GM12872 (cell line): ENCODE measurements at regions not wholly inside any gene's neighbourhood (a gene's known extent, or its start where the extent isn't known, plus 50 kb on each side); places are given as distances from the start of the nearest gene placed in this dataset.

Experiments
- CTCF ChIP-seq: IDR thresholded peaks from 3 replicates; pipeline ENCODE4 v1.5.1; 2011; ENCODE audit warnings: low read depth, mild to moderate bottlenecking, low read length, moderate library complexity; ENCODE audit not compliant: insufficient read depth

GRCh38 chr3:28118087-28118486 is 123.3 kb upstream of the CMC1 start:
- no peak for TF ChIP-seq CTCF

- TF ChIP-seq CTCF: no peak
These were observed 119.2 kb upstream of the CMC1 start for GRCh38 chr3:28122227-28122626.

DNA sequence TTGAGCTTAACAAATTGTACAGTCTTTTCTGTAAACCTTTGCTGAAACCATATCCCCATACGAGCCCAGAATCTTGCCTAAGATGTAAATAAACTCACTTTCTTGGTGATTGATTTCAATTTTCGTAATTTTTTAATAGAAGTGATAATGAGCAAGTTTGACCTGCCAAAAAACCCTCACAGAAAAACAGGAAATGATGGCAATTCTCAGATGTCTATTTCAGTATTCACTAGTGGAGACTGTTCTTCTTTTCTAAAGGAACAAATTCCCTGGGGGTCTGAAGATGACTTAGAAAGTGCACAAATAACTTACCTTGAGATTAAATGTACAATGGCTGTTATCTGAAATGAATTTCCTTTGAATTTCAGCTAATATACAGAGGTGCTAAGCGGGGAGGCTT is 116.5 kb upstream of the CMC1 start:
- TF ChIP-seq CTCF: no peak

DNA sequence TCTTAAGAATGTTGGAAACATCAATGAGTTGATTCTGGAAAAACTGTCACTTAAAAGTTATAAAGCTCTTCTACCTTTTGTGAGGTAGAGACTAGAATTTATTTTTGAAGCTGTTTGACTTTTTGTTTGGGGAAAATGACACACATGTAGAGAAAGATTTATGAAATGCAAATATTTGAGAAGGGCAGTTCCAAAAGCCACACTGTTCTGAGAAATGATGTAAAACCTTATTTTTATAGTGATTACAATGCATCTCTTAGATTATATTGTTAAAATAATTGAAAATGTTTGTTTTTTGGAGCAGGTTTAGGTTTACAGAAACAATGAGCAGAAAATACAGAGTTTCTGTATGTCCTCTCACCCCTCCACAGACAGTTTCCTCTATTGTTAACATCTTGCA is 116.1 kb upstream of the CMC1 start:
- no peak for TF ChIP-seq CTCF

GRCh38 chr3:28130836-28131235 is 110.6 kb upstream of the CMC1 start:
- no peak for TF ChIP-seq CTCF

GRCh38 chr3:28132941-28133340 is 108.5 kb upstream of the CMC1 start:
- no peak for TF ChIP-seq CTCF

GRCh38 chr3:28134198-28134597 is 107.2 kb upstream of the CMC1 start:
- TF ChIP-seq CTCF: no peak
